ENCODE measurements at regions not wholly inside any gene's neighbourhood (a gene's known extent, or its start where the extent isn't known, plus 50 kb on each side); places are given as distances from the start of the nearest gene placed in this dataset.

DNA sequence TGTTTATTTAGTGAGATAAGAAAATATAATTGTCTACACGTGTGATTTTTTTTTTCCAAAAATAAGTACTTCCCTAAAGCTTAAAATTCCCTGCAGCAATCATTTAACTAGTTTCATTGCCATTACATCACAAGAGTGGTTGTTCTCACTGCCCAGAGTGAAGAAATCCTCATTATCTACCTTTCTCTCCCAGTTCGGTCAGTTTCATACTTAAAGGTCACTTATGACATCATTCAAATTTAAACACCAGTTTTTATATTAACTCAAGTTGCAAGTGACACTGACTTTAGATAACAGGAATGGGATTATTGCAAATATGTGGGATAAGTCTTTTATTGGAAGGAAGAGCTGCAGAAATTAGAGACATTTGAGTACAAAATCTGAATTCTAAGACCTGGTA lies 1699.8 kb upstream of the IGFBP7 start:
- TF ChIP-seq, protein P1, sequence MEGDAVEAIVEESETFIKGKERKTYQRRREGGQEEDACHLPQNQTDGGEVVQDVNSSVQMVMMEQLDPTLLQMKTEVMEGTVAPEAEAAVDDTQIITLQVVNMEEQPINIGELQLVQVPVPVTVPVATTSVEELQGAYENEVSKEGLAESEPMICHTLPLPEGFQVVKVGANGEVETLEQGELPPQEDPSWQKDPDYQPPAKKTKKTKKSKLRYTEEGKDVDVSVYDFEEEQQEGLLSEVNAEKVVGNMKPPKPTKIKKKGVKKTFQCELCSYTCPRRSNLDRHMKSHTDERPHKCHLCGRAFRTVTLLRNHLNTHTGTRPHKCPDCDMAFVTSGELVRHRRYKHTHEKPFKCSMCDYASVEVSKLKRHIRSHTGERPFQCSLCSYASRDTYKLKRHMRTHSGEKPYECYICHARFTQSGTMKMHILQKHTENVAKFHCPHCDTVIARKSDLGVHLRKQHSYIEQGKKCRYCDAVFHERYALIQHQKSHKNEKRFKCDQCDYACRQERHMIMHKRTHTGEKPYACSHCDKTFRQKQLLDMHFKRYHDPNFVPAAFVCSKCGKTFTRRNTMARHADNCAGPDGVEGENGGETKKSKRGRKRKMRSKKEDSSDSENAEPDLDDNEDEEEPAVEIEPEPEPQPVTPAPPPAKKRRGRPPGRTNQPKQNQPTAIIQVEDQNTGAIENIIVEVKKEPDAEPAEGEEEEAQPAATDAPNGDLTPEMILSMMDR (IDR thresholded peaks at IDR 0.05; ENCODE audit: low read depth, low read length), result no peak
- Histone ChIP-seq H3K4me1 (ENCODE audit: low read depth) (no peaks in the 10 kb centered on the region), H3K9me3 (ENCODE audit: low read depth) (no peaks in the 10 kb centered on the region), H3K27ac (no peak overlapping the region), H3K27me3 (no peaks in the 10 kb centered on the region), H3K4me3 (no peak overlapping the region), H3K36me3 (no peaks in the 10 kb centered on the region)
- DNase-seq (ENCODE audit: low read depth in 1 of 2, low spot score in 1 of 2), result no peak

DNA sequence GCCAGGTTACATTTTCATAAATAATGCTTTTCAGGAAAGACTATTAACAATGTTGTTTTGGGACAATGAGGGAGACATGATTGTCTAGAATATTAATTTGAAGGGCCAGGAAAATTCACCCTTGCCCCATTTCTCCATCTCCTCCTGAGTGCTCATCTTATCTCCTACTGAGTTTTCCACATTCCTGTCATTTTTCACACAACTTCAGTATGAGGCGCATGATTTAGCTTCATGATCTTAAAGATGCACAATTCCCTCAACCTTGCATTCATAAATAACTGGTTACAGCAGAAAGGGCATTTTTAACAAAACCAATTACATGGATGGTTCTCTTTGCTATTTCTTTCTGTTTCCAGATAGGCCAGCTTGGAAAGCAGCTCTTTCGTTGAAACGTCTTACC lies 1699.2 kb upstream of the IGFBP7 start:
- Histone ChIP-seq H3K36me3 (no peaks in the 10 kb centered on the region), H3K4me1 (ENCODE audit: low read depth) (no peaks in the 10 kb centered on the region), H3K4me3 (no peak overlapping the region), H3K9me3 (ENCODE audit: low read depth) (no peaks in the 10 kb centered on the region), H3K27me3 (no peaks in the 10 kb centered on the region), H3K27ac (no peak overlapping the region)
- TF ChIP-seq, protein P1 (IDR thresholded peaks at IDR 0.05; ENCODE audit: low read depth, low read length), result no peak
- no peak for DNase-seq (ENCODE audit: low read depth in 1 of 2, low spot score in 1 of 2)

DNA sequence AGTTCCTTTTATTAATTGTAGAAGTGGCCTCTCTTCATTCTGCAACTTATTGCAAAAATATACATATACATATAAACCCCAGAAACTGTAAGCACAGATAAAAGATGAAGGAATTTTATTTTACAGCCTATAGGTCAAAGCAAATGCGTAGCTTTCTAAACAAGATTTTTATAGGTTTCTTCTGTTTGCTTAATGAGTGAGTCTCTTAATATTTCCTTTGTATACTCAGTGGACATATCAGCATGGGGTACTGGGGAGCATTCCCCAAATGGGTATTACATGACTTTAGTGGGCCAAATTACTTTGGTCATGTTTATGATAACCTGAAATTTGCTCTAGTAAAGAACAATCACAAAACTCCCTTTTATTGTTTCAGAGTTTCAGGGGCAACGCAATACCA lies 1698.6 kb upstream of the IGFBP7 start:
- DNase-seq (ENCODE audit: low read depth in 1 of 2, low spot score in 1 of 2), result no peak
- Histone ChIP-seq H3K9me3 (ENCODE audit: low read depth) (no peaks in the 10 kb centered on the region), H3K36me3 (no peaks in the 10 kb centered on the region), H3K4me3 (no peak overlapping the region), H3K27ac (no peak overlapping the region), H3K4me1 (ENCODE audit: low read depth) (no peaks in the 10 kb centered on the region), H3K27me3 (no peaks in the 10 kb centered on the region)
- TF ChIP-seq, protein P1 (IDR thresholded peaks at IDR 0.05; ENCODE audit: low read depth, low read length), result no peak

DNA sequence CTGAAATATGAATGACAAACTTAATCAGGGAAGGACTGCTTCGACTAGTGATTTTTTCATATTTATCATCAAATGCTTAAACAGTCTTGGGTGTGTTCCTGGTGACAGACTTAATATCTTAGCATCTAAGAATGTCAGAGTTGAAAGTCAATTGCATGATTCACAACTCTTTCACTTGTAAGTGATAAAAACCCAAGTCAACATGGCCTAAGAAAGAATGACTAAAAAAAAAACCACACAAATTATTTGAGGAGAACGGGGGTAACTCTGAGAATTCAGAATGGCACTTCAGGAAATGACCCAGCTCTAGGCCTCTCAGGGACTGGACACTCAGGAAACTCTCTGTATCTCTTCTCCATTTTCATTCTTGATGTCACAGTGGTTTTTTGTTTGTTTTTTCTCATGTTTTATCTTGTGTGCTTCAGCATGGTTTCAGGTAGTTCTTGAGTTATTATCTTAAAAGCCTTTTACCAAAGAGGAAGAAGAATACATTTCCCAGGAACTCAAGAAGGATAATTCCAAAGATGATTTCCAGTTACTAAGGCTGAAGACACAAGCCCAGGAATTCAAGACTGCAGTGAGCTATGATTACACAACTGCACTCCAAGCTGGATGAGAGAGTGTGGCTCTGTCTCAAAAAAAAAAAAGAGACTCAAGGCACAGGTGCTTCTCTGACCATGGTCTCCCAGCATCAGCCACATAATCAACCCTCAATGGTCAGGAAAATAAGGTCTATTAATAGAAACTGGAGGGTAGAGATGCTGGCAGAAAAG lies 1697.8 kb upstream of the IGFBP7 start:
- TF ChIP-seq, protein P1 (IDR thresholded peaks at IDR 0.05; ENCODE audit: low read depth, low read length), result no peak
- Histone ChIP-seq H3K4me3 (no peak overlapping the region), H3K9me3 (ENCODE audit: low read depth) (no peaks in the 10 kb centered on the region), H3K4me1 (ENCODE audit: low read depth) (no peaks in the 10 kb centered on the region), H3K36me3 (no peaks in the 10 kb centered on the region), H3K27me3 (no peaks in the 10 kb centered on the region), H3K27ac (no peak overlapping the region)
- no peak for DNase-seq (ENCODE audit: low read depth in 1 of 2, low spot score in 1 of 2)

DNA sequence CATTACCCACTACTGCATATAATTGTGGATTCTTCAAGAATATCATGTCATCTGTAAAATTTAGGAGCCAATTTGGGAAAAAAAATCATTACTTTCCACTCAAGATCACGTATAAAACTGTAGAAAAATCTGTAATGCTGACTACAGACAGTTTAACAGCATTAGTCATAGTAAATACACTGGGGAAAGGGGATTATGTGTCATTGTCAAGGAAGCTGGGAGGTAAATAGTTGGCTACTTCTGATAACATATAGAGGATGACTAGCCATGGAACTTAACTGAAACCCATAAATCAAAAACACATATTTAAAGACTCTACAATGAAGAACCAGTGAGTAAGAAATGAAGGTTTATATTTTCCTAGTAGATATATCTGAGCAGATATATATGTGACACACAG lies 1666.4 kb upstream of the IGFBP7 start:
- no peak for DNase-seq (ENCODE audit: low read depth in 1 of 2, low spot score in 1 of 2)
- TF ChIP-seq, protein P1 (IDR thresholded peaks at IDR 0.05; ENCODE audit: low read depth, low read length), result no peak
- H3K27ac ChIP-seq, result no peak overlapping the region

More for the DNA sequence above, 1666.4 kb upstream of the IGFBP7 start:
- Histone ChIP-seq H3K27me3 (no peaks in the 10 kb centered on the region), H3K36me3 (no peaks in the 10 kb centered on the region), H3K4me1 (ENCODE audit: low read depth) (no peaks in the 10 kb centered on the region), H3K4me3 (no peak overlapping the region), H3K9me3 (ENCODE audit: low read depth) (no peaks in the 10 kb centered on the region)

Measured in cardiac muscle cell (in vitro differentiated cells and primary cell).